Lower lobe of right lung (tissue), 2 donors: ENCODE measurements at regions not wholly inside any gene's neighbourhood (a gene's known extent, or its start where the extent isn't known, plus 50 kb on each side); places are given as distances from the start of the nearest gene placed in this dataset.
"Not testable (repeated sequence)": the region's sequence is repeated elsewhere in the genome, so short reads cannot be mapped to it uniquely, and the experiment has no call there.

Experiments used
- ATAC-seq, 2 donors: fragments of 200-7000 bp; cut with Tn5 transposase; one replicate each; pipeline ENCODE4 v1.9.1; 2020 to 2022; ENCODE audit warnings: mild to moderate bottlenecking in 2 of 2, moderate library complexity in 2 of 2
- DNase-seq: peaks from one replicate; pipeline ENCODE4 v3.0.0-alpha.2; 2020
- H3K27ac ChIP-seq: fragments of 200-600 bp; one replicate; pipeline ENCODE4 v1.8.0; 2022
- H3K27me3 ChIP-seq: fragments of 200-600 bp; one replicate; pipeline ENCODE4 v1.8.0; 2022; ENCODE audit warnings: low read depth
- H3K36me3 ChIP-seq: fragments of 200-600 bp; one replicate; pipeline ENCODE4 v1.8.0; 2022; ENCODE audit warnings: mild to moderate bottlenecking
- H3K4me1 ChIP-seq: fragments of 200-600 bp; one replicate; pipeline ENCODE4 v1.8.0; 2022
- H3K4me3 ChIP-seq: fragments of 200-600 bp; one replicate; pipeline ENCODE4 v1.8.0; 2022; ENCODE audit warnings: mild to moderate bottlenecking
- H3K9me3 ChIP-seq: fragments of 200-600 bp; one replicate; pipeline ENCODE4 v1.8.0; 2022
- CTCF ChIP-seq: fragments of 200-600 bp; IDR thresholded peaks from one replicate; pipeline ENCODE4 v1.8.0; 2022; ENCODE audit warnings: antibody characterized with exemption, mild to moderate bottlenecking
- intact Hi-C: fragments of 100-400 bp; cut with DNase I; formaldehyde crosslinking; loops from one replicate; pipeline ENCODE4 v1.11.0; 2022
- donor health status: DM: no; HTN: yes; CAD: no; lungs with severe emphysema.

- no peak for DNase-seq
- no peaks in the 10 kb centered on the region for H3K4me1 ChIP-seq
- H3K36me3 ChIP-seq, result no peaks in the 10 kb centered on the region
- H3K27ac ChIP-seq, result no peak overlapping the region
- H3K4me3 ChIP-seq, result no peak overlapping the region
- no peaks in the 10 kb centered on the region for H3K9me3 ChIP-seq
- H3K27me3 ChIP-seq, result no peaks in the 10 kb centered on the region
- intact Hi-C loops, result no loop called here
- TF ChIP-seq CTCF, result no peak
- no peak for ATAC-seq
These were observed 168.9 kb upstream of the PFKP start for GRCh38 chr10:2898509-2898860.

DNA sequence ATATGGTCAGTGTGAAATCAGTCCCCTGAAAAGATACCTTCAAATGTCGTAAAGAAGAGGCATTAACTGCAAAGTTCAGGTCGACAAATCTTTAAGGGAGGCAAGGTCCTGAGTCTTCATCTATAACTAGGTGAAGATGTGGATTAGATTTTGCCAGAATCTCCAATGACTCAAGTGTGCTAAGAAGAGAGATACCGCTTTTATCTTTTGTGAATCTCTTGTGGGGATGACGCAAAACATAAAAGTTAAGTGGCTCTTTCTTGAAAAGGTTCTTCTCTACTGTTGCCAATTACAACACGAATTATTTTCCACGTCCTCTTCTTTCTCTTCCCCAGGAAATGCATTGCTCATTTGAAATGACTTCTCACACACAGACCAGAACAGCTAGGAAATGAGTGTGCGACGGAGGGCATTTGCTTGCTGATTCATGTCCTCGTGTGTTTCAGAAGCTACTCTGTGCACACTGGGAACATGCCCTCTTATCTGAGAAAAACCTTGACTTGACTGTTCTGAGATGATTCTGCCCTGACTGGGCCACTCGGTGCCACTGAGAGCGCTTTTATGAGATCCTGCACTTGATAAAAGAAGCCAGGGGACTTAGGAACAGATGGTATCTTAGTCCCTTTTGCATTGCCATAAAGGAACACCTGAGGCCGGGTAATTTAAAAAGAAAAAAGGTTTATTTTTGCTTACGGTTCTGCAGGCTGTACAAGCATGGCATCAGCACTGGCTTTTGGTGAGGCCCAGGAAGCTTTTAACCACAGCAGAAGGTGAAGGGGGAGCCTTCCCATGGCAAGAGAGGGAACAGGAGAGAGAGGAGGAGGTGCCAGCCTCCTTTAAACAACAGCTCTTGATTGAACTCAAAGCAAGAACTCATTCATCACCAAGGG is 169.5 kb upstream of the PFKP start:
- Histone ChIP-seq H3K4me3 (no peak overlapping the region), H3K36me3 (no peaks in the 10 kb centered on the region), H3K27me3 (no peaks in the 10 kb centered on the region), H3K4me1 (no peaks in the 10 kb centered on the region), H3K27ac (no peak overlapping the region), H3K9me3 (no peaks in the 10 kb centered on the region)
- ATAC-seq (peak in 1 of 2 donors; percentile 13), DNase-seq (no peak)
- no peak for TF ChIP-seq CTCF
- intact Hi-C loops, result no loop called here

- DNase-seq, intact Hi-C loops, ATAC-seq, H3K4me3 ChIP-seq, H3K9me3 ChIP-seq, H3K27ac ChIP-seq, H3K27me3 ChIP-seq, H3K4me1 ChIP-seq, H3K36me3 ChIP-seq: not testable (repeated sequence)
These were observed 171.0 kb upstream of the PFKP start for GRCh38 chr10:2896334-2896733.

- Histone ChIP-seq H3K27me3 (no peaks in the 10 kb centered on the region), H3K27ac (no peak overlapping the region), H3K9me3 (no peaks in the 10 kb centered on the region), H3K36me3 (no peaks in the 10 kb centered on the region), H3K4me3 (no peak overlapping the region), H3K4me1 (no peaks in the 10 kb centered on the region)
- intact Hi-C loops, result no loop called here
- no peak for TF ChIP-seq CTCF
- no peak for DNase-seq
- ATAC-seq, result no peak
These were observed 171.7 kb upstream of the PFKP start for GRCh38 chr10:2895594-2896196.

DNA sequence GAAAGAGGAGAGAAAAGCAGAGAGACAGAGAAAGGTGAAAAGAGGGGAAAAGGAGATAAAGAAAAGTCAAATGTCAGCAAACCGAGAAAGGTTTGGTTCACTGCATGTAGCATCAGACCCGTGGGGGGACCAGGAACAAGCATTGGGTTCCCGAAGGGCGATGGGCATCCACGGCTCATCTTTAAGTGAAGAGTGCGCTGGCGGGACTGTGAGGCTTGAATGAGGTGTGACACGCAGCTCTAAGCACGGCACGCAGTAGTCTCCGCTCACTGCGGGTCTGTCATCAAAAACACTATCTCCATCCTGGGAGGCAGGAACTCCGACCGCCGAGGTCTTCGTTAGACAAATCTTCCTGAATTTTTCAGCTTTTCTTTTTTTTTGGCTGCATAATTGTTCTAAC is 173.4 kb upstream of the PFKP start:
- H3K27ac ChIP-seq, result no peak overlapping the region
- no peak overlapping the region for H3K4me3 ChIP-seq
- H3K4me1 ChIP-seq, result no peaks in the 10 kb centered on the region
- intact Hi-C loops, result no loop called here
- no peaks in the 10 kb centered on the region for H3K36me3 ChIP-seq
- no peaks in the 10 kb centered on the region for H3K9me3 ChIP-seq
- no peaks in the 10 kb centered on the region for H3K27me3 ChIP-seq
- DNase-seq (no peak), ATAC-seq (no peak)
- TF ChIP-seq CTCF, result no peak

DNA sequence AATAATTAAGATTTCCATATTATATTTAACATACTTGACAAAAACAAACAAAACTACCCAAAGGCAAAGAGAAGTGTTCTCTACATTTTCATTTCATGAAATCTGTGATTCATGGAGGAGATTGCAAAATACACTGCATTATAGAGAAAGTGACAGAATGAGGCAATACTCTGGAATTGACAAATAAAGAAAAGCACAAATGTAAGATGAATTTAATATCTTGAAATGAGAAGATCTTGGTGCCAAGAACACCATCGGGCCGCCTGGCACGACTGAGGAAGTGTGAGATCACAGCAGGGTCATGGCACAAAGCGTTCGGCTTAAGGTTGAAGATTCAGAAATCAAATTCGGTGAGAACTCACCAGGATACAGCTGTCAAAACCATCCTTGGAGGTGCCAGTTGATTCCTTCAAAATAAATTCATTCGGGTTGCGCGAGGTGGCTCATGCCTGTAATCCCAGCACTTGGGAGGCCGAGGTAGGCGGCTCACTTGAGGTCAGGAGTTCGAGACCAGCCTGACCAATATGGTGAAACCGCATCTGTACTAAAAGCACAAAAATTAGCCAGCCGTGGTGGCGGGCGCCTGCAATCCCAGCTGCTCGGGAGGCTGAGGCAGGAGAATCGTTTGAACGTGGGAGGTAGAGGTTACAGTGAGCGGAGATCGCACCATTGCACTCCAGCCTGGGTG is 174.0 kb upstream of the PFKP start:
- Histone ChIP-seq H3K36me3 (no peaks in the 10 kb centered on the region), H3K27ac (no peak overlapping the region), H3K4me1 (no peaks in the 10 kb centered on the region), H3K9me3 (no peaks in the 10 kb centered on the region), H3K27me3 (no peaks in the 10 kb centered on the region), H3K4me3 (no peak overlapping the region)
- ATAC-seq, result no peak
- no peak for DNase-seq
- no peak for TF ChIP-seq CTCF
- intact Hi-C loops, result no loop called here
